ENCODE measurements at regions not wholly inside any gene's neighbourhood (a gene's known extent, or its start where the extent isn't known, plus 50 kb on each side); places are given as distances from the start of the nearest gene placed in this dataset.

DNA sequence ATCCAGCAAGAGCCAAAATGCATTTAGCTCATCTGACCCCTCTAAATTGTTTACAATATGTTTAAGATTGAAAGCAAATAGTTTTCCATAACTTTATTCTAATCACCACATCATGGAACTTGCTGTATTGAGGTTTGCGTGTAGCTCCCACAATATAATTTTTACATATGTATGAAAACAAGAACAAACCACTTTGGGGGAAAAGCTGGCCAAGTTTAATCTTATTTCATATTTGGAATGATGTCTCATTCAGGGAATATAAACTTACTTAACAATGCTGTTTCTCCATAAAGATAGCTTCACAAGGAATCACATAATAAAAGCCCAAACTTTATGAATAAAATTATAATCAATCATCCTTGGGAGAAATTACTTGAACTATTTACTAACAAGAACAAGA is 194.6 kb upstream of the PCSK5 start:
- ChIA-PET CTCF (no interaction called here), RAD21 (ENCODE audit: low non-redundant PET in 1 of 2, low total read pairs in 2 of 2, uncharacterized antibody in 2 of 2, unreplicated experiment in 2 of 2) (no interaction called here), POLR2A (no interaction called here)
- no peaks in the 10 kb centered on the region for H3K4me1 ChIP-seq (ENCODE audit: control insufficient read depth in 1 of 2, insufficient read depth in 2 of 2, low read length in 2 of 2)
- no peak overlapping the region for H3K4me2 ChIP-seq (ENCODE audit: low read length)
- no peak overlapping the region for H2AFZ ChIP-seq (ENCODE audit: low read depth, low read length, poor library complexity, severe bottlenecking)
- DNase-seq (ENCODE audit: low read depth, low spot score) (no peak), ATAC-seq (no peak)
- H3K9me2 ChIP-seq (ENCODE audit: insufficient read depth), result no peaks in the 10 kb centered on the region
- no peak overlapping the region for H3K4me3 ChIP-seq (replicated peaks in 1 of 2; ENCODE audit: low read depth in 1 of 2, low read length in 2 of 2)
- H3K79me2 ChIP-seq (ENCODE audit: insufficient read depth, low read length), result no peaks in the 10 kb centered on the region
- no peaks in the 10 kb centered on the region for H3K9me3 ChIP-seq (ENCODE audit: control insufficient read depth in 1 of 2, insufficient read depth in 1 of 2, low read depth in 1 of 2, low read length in 2 of 2)
- peaks cover 5% of the 10 kb centered on the region; the same call in 1 of the 2 replicates for H3K27me3 ChIP-seq (ENCODE audit: insufficient read depth, low read length)
- H4K20me1 ChIP-seq (ENCODE audit: insufficient read depth), result no peaks in the 10 kb centered on the region
- BruUV-seq (replicated peaks), result no TSS peak
- H3K27ac ChIP-seq (ENCODE audit: low read depth, low read length), result no peak overlapping the region
- intact Hi-C loops (cut with micrococcal nuclease), result no loop called here
- TF ChIP-seq TCF7L2 (IDR thresholded peaks at IDR 0.05; ENCODE audit: borderline replicate concordance, extremely low read depth, insufficient read depth, insufficient read length) (no peak), POLR2A (IDR thresholded peaks at IDR 0.05; ENCODE audit: borderline replicate concordance, extremely low read depth, insufficient read depth, insufficient read length) (no peak), CEBPB (IDR thresholded peaks at IDR 0.05; ENCODE audit: low read depth) (no peak), RAD21 (IDR thresholded peaks at IDR 0.05; ENCODE audit: low read depth) (no peak), JUND (IDR thresholded peaks at IDR 0.05) (no peak), CBX3 (IDR thresholded peaks at IDR 0.05; ENCODE audit: low read depth) (no peak), SIN3A (IDR thresholded peaks at IDR 0.05; ENCODE audit: low read depth) (no peak), POLR2AphosphoS5 (IDR thresholded peaks at IDR 0.05; ENCODE audit: low read depth, low read length) (no peak)
- no peaks in the 10 kb centered on the region for H3K36me3 ChIP-seq (ENCODE audit: control insufficient read depth in 1 of 2, insufficient read depth in 2 of 2, low read length in 2 of 2)
- H3K9ac ChIP-seq (ENCODE audit: low read length), result no peak overlapping the region

DNA sequence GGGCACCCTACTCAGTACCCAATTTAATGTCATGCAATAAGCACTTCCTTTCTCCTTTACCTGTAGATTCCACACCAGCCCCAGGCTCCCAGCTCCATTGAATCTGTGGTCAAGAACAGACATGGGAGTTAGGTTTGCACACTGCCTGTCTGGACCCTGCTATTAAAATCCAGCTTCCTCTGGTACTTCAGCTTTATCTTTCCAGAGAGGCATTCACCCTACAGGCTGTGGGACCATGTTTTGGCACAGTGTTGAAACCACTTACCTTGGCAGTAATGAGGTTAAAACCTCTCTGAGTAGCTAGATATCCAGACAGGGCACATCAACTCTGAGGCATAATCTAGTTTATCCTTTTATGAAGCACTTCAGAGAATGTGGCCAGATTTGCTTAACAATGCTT is 191.5 kb upstream of the PCSK5 start:
- Histone ChIP-seq H3K4me2 (ENCODE audit: low read length) (no peak overlapping the region), H3K79me2 (ENCODE audit: insufficient read depth, low read length) (no peaks in the 10 kb centered on the region), H3K4me3 (replicated peaks in 1 of 2; ENCODE audit: low read depth in 1 of 2, low read length in 2 of 2) (no peak overlapping the region), H4K20me1 (ENCODE audit: insufficient read depth) (no peaks in the 10 kb centered on the region), H2AFZ (ENCODE audit: low read depth, low read length, poor library complexity, severe bottlenecking) (no peak overlapping the region), H3K4me1 (ENCODE audit: control insufficient read depth in 1 of 2, insufficient read depth in 2 of 2, low read length in 2 of 2) (no peaks in the 10 kb centered on the region), H3K9me3 (ENCODE audit: control insufficient read depth in 1 of 2, insufficient read depth in 1 of 2, low read depth in 1 of 2, low read length in 2 of 2) (no peaks in the 10 kb centered on the region), H3K27me3 (ENCODE audit: insufficient read depth, low read length) (peaks cover 5% of the 10 kb centered on the region; the same call in 1 of the 2 replicates), H3K27ac (ENCODE audit: low read depth, low read length) (no peak overlapping the region), H3K9ac (ENCODE audit: low read length) (no peak overlapping the region), H3K36me3 (ENCODE audit: control insufficient read depth in 1 of 2, insufficient read depth in 2 of 2, low read length in 2 of 2) (no peaks in the 10 kb centered on the region), H3K9me2 (ENCODE audit: insufficient read depth) (no peaks in the 10 kb centered on the region)
- ChIA-PET CTCF (no interaction called here), POLR2A (no interaction called here), RAD21 (ENCODE audit: low non-redundant PET in 1 of 2, low total read pairs in 2 of 2, uncharacterized antibody in 2 of 2, unreplicated experiment in 2 of 2) (no interaction called here)
- intact Hi-C loops (cut with micrococcal nuclease), result no loop called here
- DNase-seq (ENCODE audit: low read depth, low spot score) (no peak), ATAC-seq (no peak)
- BruUV-seq (replicated peaks), result no TSS peak
- no peak for TF ChIP-seq MAX (IDR thresholded peaks at IDR 0.05)
